Peyer's patch (tissue), 4 donors: ENCODE measurements at regions not wholly inside any gene's neighbourhood (a gene's known extent, or its start where the extent isn't known, plus 50 kb on each side); places are given as distances from the start of the nearest gene placed in this dataset.

Experiments used
- POLR2A ChIP-seq, 2 donors: fragments of 450-650 bp; IDR thresholded peaks; one replicate each; pipeline ENCODE4 v1.5.1; 2017; ENCODE audit warnings: antibody characterized with exemption in 2 of 2, mild to moderate bottlenecking in 2 of 2, moderate library complexity in 2 of 2
- TF ChIP-seq, protein P1 (sequence below), 6 experiments: fragments of 450-650 bp in 4 of 6; fragments of 200-600 bp in 2 of 6; sonication (generic) in 1 of 6; IDR thresholded peaks; one replicate each; pipeline ENCODE4 v1.5.1; 2017 to 2019; ENCODE audit warnings: antibody characterized with exemption in 6 of 6, mild to moderate bottlenecking in 3 of 6, moderate library complexity in 1 of 6

DNA sequence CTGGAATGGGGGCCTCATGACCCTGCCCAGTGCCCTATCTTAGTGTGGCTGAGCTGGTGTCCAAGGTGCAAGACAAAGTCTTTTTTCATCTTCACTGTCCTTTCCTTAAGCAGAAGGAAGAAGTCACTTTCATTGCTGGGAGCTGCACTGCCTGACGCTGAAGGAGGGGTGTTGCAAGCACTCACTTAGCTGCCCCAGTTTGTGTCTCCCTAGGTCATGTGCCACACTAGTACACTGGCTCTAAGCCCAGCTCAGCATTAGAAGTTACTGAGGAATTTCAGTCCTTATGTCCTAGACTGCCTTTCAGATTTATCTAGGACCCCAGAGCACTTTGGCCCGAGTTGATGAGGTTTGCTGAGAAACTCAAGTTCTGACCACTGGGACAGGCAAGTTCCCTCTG is 952.0 kb upstream of the USP15 start:
- TF ChIP-seq, protein P1, sequence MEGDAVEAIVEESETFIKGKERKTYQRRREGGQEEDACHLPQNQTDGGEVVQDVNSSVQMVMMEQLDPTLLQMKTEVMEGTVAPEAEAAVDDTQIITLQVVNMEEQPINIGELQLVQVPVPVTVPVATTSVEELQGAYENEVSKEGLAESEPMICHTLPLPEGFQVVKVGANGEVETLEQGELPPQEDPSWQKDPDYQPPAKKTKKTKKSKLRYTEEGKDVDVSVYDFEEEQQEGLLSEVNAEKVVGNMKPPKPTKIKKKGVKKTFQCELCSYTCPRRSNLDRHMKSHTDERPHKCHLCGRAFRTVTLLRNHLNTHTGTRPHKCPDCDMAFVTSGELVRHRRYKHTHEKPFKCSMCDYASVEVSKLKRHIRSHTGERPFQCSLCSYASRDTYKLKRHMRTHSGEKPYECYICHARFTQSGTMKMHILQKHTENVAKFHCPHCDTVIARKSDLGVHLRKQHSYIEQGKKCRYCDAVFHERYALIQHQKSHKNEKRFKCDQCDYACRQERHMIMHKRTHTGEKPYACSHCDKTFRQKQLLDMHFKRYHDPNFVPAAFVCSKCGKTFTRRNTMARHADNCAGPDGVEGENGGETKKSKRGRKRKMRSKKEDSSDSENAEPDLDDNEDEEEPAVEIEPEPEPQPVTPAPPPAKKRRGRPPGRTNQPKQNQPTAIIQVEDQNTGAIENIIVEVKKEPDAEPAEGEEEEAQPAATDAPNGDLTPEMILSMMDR (IDR thresholded peaks at IDR 0.05): no peak
- TF ChIP-seq POLR2A (IDR thresholded peaks at IDR 0.05): no peak
